ENCODE measurements at regions not wholly inside any gene's neighbourhood (a gene's known extent, or its start where the extent isn't known, plus 50 kb on each side); places are given as distances from the start of the nearest gene placed in this dataset.

- TF ChIP-seq CTCF (CRISPR knock-in tag; IDR thresholded peaks at IDR 0.05): no peak
- no peak for TF ChIP-seq RELA (CRISPR knock-in tag; IDR thresholded peaks at IDR 0.05)
- no peak for TF ChIP-seq ZNF781 (CRISPR knock-in tag; IDR thresholded peaks at IDR 0.05; ENCODE audit: borderline replicate concordance, not compliant biosample characterization)
- no peak for TF ChIP-seq ZFP36L2 (CRISPR knock-in tag; IDR thresholded peaks at IDR 0.05)
- TF ChIP-seq ZBTB34 (CRISPR knock-in tag; IDR thresholded peaks at IDR 0.05): no peak
- no peak for TF ChIP-seq MATR3 (CRISPR knock-in tag; IDR thresholded peaks at IDR 0.05)
- no peak for TF ChIP-seq NFYB (CRISPR knock-in tag; IDR thresholded peaks at IDR 0.05)
- TF ChIP-seq SP4 (CRISPR knock-in tag; IDR thresholded peaks at IDR 0.05): no peak
- no peak for TF ChIP-seq ZNF263 (CRISPR knock-in tag; IDR thresholded peaks at IDR 0.05)
- no peak for TF ChIP-seq ZNF724P (CRISPR knock-in tag; IDR thresholded peaks at IDR 0.05; ENCODE audit: borderline replicate concordance)
- peak; percentile 44; the same call in 1 of the 2 replicates for TF ChIP-seq YEATS4 (CRISPR knock-in tag; IDR thresholded peaks at IDR 0.05; ENCODE audit: borderline replicate concordance)
- TF ChIP-seq ZNF275 (CRISPR knock-in tag; IDR thresholded peaks at IDR 0.05; ENCODE audit: borderline replicate concordance): no peak
- TF ChIP-seq CSRNP2 (CRISPR knock-in tag; conservative IDR thresholded peaks at IDR 0.05; ENCODE audit: low read depth): no peak
- 0 out of 2 replicates have a peak, but pooled peaks have one; percentile 36 for TF ChIP-seq RFXAP (CRISPR knock-in tag; IDR thresholded peaks at IDR 0.05; ENCODE audit: borderline replicate concordance)
- no peak for TF ChIP-seq NKX3-1 (CRISPR knock-in tag; IDR thresholded peaks at IDR 0.05)
- no peak for TF ChIP-seq ZNF570 (CRISPR knock-in tag; IDR thresholded peaks at IDR 0.05; ENCODE audit: borderline replicate concordance)
- no peak for TF ChIP-seq SNRNP70 (IDR thresholded peaks at IDR 0.05; ENCODE audit: low read depth, low read length)
- TF ChIP-seq RARA (CRISPR knock-in tag; IDR thresholded peaks at IDR 0.05): no peak
- no peak for TF ChIP-seq NR1H2 (CRISPR knock-in tag; IDR thresholded peaks at IDR 0.05; ENCODE audit: borderline replicate concordance, low read depth)
Measured at GRCh38 chr2:236968880-236969534, 116.7 kb upstream of the COPS8 start (continued).

Data from HepG2 (cell line).